ENCODE measurements at regions not wholly inside any gene's neighbourhood (a gene's known extent, or its start where the extent isn't known, plus 50 kb on each side); places are given as distances from the start of the nearest gene placed in this dataset.

GRCh38 chr9:89775641-89776040 lies 170.8 kb downstream of the GADD45G start:
- DNase-seq = no peak

GRCh38 chr9:89776795-89777525 lies 172.1 kb downstream of the GADD45G start:
- DNase-seq = no peak

- no peak for DNase-seq
Measured at GRCh38 chr9:89777544-89777943, 172.7 kb downstream of the GADD45G start.

- no peak for DNase-seq
Measured at GRCh38 chr9:89778100-89779090, 173.6 kb downstream of the GADD45G start.

- DNase-seq = no peak
Measured at GRCh38 chr9:89779405-89780203, 174.8 kb downstream of the GADD45G start.

GRCh38 chr9:89780959-89781358 lies 176.1 kb downstream of the GADD45G start:
- no peak for DNase-seq

GRCh38 chr9:89781838-89782540 lies 177.2 kb downstream of the GADD45G start:
- peak; percentile 16 for DNase-seq

- DNase-seq = peak; percentile 43
Measured at GRCh38 chr9:89786655-89787054, 181.8 kb downstream of the GADD45G start.

- no peak for DNase-seq
Measured at GRCh38 chr9:89787595-89787994, 182.8 kb downstream of the GADD45G start.

- DNase-seq = no peak
Measured at GRCh38 chr9:89788434-89788833, 183.6 kb downstream of the GADD45G start.

- no peak for DNase-seq
Measured at GRCh38 chr9:89789922-89790510, 185.2 kb downstream of the GADD45G start.

- no peak for DNase-seq
Measured at GRCh38 chr9:89790542-89791109, 185.8 kb downstream of the GADD45G start.

- DNase-seq = no peak
Measured at GRCh38 chr9:89791754-89792153, 186.9 kb downstream of the GADD45G start.

GRCh38 chr9:89792189-89793123 lies 187.6 kb downstream of the GADD45G start:
- no peak for DNase-seq

GRCh38 chr9:89793124-89793495 lies 188.3 kb downstream of the GADD45G start:
- DNase-seq = no peak

GRCh38 chr9:89793551-89793950 lies 188.7 kb downstream of the GADD45G start:
- no peak for DNase-seq

- no peak for DNase-seq
Measured at GRCh38 chr9:89794918-89795317, 190.1 kb downstream of the GADD45G start.

- no peak for DNase-seq
Measured at GRCh38 chr9:89795538-89796195, 190.9 kb downstream of the GADD45G start.

- no peak for DNase-seq
Measured at GRCh38 chr9:89796606-89797005, 191.8 kb downstream of the GADD45G start.

GRCh38 chr9:89797255-89797654 lies 192.4 kb downstream of the GADD45G start:
- DNase-seq = no peak

Data from midbrain (tissue), 1 donor.